NCI-H446 (cell line): ENCODE measurements at regions not wholly inside any gene's neighbourhood (a gene's known extent, or its start where the extent isn't known, plus 50 kb on each side); places are given as distances from the start of the nearest gene placed in this dataset.

Experiments used
- DNase-seq, 2 experiments: peaks; one replicate each; lab custom pipeline; 2025; lab: John Stamatoyannopoulos, UW

DNA sequence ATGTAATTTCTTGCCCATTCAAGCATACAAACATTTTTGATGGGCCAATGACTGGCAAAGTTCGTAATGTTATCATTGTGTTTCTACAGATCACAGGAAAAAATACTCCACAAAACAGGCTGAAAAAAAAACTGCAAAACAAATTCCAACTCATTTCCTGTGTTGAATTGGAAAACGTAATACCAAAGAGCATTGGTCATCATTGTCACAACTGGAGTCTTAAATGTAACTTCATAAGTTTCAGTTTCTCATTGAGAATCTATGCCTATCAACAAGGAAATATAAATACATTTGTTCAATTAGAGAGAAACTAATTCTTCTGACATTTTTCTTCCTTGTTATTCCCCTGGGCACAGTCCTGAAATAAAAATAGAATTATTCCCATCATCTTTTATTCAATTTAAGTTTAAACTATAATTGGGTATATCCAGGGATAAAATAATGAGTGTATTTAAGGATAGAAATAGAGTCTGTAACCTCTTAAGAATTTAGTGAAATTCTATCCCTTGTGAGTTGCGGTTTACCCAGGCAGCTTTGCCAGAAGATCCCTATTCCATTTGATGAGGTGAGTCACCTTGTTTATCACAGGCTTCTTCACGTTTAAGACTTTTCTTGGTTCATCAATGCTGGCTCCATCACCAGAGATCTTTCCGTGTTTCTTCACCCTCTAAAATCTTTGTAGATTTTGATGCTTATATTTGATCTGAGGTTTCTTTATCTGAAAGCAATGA, 112.7 kb upstream of the ITGA1 start:
- no peak for DNase-seq

DNA sequence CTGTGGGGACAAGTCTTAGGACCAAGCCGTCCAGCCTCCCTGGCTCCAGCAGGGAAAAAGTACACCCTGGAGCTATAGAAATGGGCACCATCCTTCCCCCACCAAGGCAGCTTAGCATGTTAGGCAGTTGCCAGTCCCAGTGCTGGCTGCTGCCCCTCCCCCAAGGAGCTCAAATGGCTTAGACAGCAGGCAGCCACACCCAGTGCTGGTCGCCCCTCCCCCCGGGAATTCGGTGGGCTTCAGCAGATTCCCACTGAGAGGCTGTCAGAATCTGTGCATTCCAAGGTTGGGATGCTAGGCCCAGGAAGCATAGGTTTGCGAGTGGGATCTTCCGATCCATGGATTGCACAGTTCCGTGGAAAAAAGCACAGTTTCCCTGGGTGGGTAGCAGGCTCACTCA, 105.2 kb upstream of the ITGA1 start:
- no peak for DNase-seq

DNA sequence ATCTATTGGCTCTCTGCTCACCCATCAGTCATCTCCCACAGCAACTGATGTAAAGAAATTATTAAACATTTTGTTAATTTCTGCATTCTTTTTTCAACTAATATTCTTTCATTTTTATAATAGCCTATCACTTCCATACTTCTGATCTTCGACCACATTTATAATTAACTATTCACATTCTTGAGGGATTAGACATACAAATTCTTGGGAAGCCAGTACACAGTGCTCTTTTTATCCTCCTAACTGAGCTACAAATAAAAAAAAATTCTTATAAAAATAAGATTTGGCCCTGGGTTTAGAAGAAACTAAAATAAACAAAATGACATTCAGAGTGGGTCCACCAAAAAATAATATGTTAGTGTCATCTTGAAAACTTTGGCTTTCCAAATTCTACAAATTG, 103.7 kb upstream of the ITGA1 start:
- DNase-seq = no peak

DNA sequence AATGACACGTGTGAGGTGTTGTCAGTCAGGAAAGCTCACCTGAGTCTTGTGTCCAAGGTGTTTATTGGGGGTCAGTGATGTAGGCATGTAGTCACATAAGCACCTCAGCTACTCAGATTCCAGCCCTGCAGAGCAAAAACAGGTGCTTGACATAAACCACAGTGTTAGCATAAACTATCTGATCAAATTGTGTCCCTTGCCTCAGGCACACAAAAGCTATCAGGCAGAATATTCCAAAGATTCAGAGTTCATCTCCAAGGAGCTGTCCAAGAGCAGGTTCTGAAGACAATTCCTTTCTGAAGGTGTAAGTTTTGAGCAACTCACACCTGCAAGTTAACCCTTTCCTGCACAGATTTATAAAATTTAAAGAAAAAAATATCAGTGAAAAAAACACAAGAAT, 102.2 kb upstream of the ITGA1 start:
- no peak for DNase-seq

DNA sequence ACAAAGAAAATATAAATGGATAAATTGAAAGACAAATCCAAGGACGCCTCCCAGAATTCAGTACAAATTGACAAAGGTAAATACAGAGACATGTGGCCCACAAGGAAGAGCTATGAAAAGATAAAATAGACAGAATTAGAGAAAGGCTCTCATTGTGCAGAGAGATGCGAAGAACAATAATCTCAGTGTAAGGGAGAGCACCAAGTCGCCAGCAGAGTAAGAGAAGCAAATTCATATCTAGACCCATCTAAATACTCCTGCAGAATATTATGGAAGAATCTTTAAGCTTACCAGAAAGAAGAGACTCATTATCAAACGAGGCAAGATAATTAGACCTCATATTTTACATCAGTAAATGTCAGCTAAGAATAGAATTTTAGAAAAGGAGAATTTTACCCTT, 101.7 kb upstream of the ITGA1 start:
- no peak for DNase-seq

DNA sequence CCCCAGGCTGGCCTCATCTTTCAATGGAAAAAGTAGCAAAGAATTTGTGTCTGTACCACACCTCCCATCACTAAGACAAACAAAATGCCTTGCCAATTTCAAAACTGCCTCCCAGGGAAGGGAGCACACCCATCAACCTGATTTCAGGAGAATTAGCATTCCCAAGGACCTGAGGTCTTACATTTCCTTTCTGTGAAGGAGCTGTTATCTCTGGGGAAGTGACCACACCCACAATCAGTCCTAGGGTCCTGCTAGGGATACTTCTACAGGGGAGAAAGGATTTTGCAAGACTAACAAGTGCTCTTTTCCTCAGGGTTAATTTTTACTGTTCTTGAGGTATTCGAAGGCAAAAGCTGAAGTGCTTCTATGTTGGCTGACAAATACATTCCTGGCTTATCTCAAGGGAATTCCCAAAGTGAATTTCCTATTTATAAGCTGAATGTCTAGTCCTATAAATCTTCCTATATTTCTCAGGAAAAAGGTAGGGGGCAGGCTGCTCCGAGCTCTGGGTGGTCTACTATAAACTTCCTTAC, 97.4 kb upstream of the ITGA1 start:
- no peak for DNase-seq

DNA sequence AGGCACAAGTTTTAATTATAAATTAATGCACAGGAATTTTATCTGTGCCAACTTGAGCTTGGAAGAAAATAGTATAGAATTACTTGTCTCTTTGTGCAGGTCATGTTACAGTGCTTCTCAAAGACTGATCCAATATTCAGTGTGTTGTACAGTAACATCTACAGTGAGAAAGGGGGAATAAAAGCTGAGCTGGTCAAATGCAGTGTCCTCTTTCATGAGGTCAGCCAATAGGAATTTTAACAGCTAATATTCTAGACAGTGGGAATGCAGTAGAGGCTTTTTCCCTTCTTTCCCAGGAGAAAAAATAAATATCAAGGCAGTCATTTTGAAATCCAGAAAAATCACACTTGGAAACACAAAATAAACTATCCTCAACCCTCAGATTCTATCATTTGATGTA, 95.7 kb upstream of the ITGA1 start:
- no peak for DNase-seq

DNA sequence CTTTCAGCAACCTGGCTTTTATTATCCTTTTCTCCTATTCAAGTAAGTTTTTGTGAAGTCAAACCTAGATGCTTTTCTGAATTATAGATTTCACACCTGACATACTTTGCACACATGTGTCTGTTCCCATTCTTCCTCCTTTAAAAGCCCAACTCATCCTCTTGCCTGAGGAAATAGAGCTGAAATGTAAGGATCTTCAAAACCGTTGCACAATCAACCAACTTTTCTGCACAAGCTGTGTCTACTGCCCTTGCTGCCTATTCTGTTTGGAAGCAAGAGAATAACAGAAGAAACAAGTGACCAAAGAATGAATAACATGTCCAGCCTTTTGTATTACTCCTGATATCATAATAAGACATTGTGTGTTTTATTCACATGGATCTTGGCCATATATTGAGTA, 95.1 kb upstream of the ITGA1 start:
- DNase-seq = no peak

DNA sequence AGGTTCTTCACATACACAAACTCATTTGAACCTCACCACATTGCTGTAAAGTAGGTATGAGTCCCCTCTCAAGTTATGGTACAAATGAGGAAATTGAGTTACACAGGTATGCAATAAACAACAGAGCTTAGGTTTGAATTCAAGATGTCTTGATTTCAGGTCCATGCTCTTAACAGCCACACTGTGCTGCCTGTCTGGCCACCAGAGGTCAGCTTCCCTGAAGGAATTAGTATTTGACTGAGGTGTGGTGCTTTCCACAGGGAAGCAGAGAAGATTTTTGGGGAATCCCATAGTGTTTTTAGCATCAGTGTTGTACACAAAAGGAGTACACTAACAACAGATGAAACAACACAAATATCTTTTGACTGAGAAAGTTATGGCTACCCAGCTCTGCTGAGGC, 94.4 kb upstream of the ITGA1 start:
- DNase-seq = no peak

DNA sequence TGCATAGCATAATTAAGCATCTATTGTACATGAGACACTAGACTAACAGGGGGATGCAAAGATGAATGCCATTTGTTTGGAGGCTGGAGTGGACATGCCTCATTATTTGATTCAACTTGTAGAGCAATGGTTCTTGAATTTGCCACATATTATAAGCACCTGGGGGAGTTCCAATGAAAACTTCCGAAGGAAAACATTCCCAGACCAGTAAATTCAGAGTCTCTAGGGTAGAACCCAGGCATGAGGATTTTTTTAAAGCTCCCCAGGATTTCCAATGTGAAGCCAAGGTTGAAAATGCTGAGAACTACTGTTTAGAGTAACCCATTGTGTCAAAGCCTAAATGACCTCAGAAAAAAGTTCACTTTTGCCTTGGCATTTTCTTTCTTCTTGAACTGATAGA, 93.9 kb upstream of the ITGA1 start:
- no peak for DNase-seq

DNA sequence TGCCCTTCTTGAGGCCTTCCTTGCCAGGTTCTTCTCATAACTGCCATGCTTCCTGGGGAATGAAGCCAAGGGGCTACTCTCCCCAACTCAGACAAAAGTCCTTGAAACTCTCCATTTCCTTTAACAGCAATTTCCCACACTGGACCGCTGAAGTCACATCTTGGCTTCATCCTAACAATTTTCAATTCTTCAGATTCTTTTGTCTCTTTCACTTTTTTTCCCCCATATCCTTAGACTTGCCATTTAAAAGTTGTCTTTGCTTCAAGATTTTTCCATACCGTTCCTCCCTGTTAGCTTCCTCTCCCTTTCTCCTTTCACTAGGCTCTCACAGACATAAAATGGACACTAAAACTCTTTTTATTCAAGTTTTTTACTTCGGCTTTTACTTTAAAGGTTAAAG, 93.1 kb upstream of the ITGA1 start:
- no peak for DNase-seq

DNA sequence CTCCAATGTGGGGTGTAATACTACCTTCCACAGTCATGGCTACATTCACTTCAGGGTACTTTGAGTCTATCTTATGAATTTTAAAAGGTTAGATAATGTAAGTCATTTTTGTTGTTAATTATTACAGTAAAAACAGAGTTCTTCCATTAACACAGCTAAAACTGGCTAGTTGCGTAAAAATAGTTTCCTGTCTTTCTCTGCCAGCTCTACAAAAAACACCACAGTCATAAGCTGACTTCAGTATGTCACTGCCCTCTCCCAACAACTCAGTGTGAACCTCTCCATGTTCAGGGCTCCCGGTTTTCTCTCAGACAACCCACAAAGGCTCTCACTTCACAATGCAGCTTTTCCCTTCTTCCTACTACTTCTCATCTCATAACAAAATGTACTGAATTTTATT, 84.8 kb upstream of the ITGA1 start:
- no peak for DNase-seq

DNA sequence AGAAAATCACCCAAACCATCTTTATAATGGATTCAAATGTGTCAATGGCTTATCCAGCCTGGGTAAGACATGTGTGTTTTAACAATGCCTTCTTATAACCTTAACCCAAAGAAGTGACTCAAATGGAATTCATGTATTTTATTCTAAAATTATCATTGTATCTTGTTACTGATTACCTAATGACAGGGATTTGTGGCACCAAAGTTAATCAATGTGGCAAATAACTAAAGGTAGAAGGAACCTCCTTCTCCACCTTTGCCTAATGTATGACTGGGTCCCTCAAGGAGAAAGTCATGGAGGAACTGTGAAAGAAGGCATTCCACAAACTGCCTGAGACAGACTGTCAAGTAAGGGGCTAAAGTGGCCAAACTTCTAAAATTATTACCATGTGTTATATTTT, 84.4 kb upstream of the ITGA1 start:
- no peak for DNase-seq

DNA sequence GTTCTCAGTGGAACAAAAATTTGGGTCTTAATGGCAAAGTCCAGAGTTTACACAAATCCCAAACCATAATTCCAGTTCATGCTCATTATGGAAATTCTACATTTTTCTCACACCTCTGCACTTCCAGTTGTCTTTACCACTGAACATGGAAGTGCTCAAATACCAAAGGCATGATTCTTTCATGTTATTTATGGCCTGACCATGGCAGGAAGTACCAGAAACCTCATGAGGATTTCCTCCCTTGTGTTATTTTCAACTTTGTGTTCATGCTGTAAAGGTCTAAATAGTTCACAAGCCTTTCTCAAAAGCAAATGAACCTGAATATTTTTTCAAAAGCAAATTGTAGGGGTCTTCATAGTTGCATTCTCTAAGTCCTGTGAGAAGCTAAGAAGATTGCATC, 82.0 kb upstream of the ITGA1 start:
- no peak for DNase-seq

DNA sequence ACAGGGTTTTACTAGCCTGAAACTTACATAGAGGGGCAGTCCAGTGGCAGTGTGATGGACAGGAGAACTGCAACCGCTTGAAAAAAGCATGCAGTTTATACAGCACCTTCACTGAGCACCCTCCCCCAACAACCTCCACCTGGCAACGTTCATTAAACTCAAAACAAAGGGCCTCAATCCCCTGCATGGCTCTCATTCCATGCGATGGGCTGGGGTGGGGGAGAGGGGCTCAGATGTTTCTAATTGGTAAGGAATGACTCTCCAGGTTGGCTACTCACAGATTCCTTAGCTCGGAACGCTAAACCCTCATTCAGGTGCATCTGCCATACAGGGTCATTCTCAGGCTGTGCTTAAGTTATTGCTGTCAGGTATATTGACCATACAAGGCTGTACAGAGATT, 80.9 kb upstream of the ITGA1 start:
- no peak for DNase-seq

DNA sequence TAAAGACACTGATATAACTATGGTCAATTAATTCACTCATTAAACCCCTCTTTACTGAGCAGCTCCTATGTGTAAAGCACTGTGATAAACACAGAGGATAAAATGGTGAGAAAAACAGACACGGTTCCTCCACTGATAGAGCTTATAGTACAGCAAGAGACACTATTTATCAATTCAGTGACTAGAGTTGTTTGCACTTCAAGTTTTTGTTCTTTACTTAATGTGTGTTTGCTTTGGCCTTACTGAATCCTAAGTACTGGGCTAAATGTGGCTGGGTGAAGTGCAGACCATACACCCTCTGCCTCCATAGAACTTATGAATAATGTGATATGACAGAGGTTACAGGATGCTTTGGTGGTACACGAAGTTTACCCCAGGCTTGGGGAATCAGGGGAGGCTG, 80.1 kb upstream of the ITGA1 start:
- no peak for DNase-seq

DNA sequence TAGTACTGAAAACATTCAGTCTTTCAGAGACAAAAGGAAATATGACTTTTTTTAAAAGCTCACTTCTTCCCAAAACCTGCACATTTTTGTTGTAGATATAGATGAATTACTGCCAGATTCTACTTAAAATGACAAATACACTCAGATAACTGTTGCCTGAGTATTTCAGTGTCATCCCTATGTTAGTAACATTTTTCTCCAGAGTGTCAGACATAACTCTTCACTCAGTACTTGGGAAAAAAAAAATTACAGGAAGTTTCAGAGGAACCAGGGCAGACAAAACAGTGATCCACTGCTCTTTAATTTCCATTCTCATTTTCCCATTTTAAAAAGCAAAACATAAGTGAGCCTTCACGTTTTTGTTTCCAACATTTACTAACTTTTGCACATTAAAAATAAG, 79.3 kb upstream of the ITGA1 start:
- no peak for DNase-seq

DNA sequence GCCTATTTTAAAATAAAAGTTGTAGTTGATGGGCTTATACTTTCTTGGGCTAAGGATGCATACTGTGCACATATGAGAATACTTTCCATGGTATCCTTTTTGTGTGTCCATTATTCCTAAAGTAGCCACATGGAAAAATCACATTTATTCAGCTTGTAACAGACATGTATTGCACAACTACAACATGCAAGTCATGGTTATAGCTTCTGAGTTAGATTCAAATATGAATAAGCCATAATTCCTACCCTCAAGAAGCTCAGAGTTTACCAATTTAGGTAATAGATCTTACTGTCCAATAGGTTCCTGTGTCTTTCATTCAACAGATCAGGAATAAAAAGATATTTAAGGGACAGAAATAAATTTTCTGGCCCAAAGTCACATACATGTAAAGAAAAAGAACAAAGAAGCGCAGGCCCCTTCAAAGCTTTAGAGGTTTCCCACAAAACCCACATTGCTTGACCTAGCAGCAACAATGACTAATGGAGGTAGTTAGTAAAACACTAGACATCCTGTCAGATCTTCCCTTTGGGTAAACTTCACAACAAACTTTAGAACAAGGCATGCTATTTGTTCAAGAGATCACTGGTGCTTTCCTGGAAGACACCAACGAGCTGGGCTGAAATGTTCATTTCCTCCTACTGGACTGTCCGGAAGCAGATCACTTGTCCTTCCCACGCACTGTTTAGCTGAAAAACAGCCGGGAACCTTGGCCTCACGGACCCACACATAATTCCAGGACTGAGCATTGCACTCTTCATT, 78.4 kb upstream of the ITGA1 start:
- DNase-seq = no peak

DNA sequence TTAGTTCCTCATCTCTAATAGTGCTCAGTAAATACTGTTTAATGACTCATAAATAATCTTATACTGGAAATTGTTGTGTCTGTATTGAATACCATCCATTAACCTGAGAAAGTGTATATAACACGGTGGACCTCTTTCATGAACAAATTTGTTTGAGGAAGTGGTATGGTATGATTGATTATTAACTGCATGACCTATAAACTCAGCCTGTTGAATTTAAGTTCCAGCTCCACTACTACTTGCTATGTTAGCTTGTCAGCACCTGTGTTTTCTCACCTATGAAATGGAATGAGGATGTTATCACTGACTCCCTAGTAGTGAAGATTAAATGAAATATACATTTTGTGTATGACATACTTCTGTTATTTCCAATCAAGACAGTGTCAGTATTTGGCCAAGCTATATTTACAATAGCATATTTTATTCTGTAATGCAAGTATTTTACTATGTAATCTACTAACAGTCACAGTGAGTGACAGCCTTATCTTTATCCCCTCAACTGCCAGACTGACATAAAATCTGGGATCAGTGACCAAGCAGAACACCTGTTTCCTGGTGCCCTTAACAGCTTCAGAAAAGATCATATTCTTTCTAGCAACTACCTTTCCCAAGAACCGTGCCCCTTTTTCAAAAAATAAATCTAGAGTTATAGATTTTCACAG, 77.3 kb upstream of the ITGA1 start:
- no peak for DNase-seq

DNA sequence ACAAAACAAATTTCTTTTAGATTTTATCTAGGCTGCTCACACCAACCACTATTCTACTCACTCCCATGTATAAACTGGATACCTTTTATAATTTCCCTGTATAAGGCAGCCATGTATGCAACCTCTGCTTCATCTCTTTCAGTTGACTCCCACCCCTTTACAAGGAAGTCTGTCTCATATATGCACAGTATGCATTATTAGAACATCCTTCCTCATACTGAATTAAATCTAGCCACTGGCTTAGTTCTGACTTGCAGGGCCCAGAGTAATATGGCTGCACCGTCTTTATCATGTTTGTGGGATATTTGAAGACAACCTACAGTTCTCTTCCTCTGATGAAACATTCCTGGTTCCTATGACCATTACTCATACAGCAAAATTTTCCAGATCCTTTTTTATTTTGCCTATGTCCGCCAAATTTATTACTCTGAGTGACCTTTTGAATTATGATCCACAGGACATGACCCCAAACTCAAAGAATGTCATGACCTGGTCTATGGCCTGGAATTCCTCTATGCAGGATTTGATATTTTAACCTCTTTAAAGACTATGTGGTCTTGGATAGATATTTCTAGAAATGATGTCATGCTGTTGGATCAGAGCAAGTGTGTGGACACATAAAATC, 76.6 kb upstream of the ITGA1 start:
- no peak for DNase-seq

DNA sequence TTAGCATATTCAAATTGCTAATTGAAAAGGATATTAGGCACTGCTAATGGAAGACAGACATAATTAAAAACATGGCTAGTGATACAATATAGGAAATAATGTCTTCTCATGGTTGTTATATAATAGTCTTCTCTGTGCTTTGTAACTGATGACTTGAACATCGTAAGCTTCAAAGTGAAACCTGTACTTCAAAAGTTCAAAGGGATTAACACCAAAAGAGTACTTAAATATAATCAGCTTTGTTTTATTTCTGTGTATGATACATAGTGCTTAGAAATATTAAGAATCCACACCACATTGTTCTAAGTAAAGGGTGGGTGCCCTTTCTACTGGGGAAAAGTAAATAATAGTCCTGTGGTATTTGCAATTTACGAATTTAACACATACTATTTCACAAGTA, 75.4 kb upstream of the ITGA1 start:
- no peak for DNase-seq

DNA sequence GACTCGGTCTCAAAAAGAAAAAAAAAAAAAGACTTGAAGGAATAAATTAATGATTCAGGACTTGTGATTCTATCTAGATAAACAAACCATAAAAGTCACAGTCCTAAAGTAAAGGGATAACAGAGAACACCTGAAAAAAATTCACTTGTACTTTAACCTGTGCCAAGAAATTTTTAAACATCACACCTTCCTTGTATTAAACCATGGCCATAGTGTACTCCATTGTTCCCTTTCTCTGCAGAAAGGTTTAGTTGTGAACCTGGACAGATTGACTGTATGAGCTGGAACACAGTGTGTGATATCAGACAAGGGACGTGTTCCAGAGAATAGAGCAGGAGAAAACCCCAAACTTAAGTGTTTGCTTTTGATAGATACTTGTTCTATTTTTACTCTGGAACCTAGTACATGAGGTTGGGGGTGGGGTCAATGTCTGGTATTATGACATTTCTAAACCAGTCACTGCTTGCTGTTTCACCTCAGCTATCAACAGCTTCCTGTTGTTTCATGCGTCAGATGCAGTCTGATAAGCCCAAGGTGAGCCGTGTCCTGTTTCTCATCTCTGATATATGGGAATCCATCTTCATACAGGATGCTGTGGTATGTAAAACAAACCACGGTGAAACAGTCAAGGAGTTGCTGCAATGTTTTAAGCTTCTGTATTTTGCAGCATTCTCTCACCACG, 62.5 kb upstream of the ITGA1 start:
- no peak for DNase-seq
